K562 (cell line): ENCODE measurements at regions not wholly inside any gene's neighbourhood (a gene's known extent, or its start where the extent isn't known, plus 50 kb on each side); places are given as distances from the start of the nearest gene placed in this dataset.

Source experiments
- BACH1 ChIP-seq: fragments of 200-800 bp; sonication (Bioruptor generic); IDR thresholded peaks from 2 replicates; pipeline ENCODE4 v1.6.1; 2016; ENCODE audit warnings: missing genetic modification characterization, missing compliant biosample characterization
- C11orf30 ChIP-seq: fragments of 450-650 bp; IDR thresholded peaks from 2 replicates; pipeline ENCODE4 v1.6.1; 2016; ENCODE audit warnings: low read depth, mild to moderate bottlenecking
- DMBX1 ChIP-seq: fragments of 250-450 bp; sonication (Bioruptor Pico); IDR thresholded peaks from 2 replicates; pipeline ENCODE4 v1.8.0; 2022; ENCODE audit warnings: inconsistent platforms, mild to moderate bottlenecking, moderate library complexity, borderline replicate concordance
- DPF2 ChIP-seq: fragments of 450-650 bp; IDR thresholded peaks from 2 replicates; pipeline ENCODE4 v1.6.1; 2016
- ETV5 ChIP-seq: sonication (generic); formaldehyde crosslinking; IDR thresholded peaks from 2 replicates; pipeline ENCODE4 v1.4.0; 2020; ENCODE audit warnings: low read depth, mild to moderate bottlenecking, missing genetic modification reagents
- HIVEP1 ChIP-seq: fragments of 250-450 bp; sonication (Bioruptor Pico); IDR thresholded peaks from 2 replicates; pipeline ENCODE4 v1.4.0; 2020; ENCODE audit warnings: mild to moderate bottlenecking
- ID3 ChIP-seq, 2 experiments: fragments of 250-450 bp in 1 of 2; fragments of 450-650 bp in 1 of 2; sonication (Bioruptor Pico) in 1 of 2; IDR thresholded peaks; 2 replicates each; pipeline versions ENCODE4 v1.6.1 to v1.8.0; 2016 to 2021; ENCODE audit warnings: mild to moderate bottlenecking in 2 of 2, moderate library complexity in 2 of 2, missing compliant biosample characterization in 1 of 2, missing genetic modification characterization in 1 of 2
- JUND ChIP-seq, 2 experiments: IDR thresholded peaks; 2 replicates in 1 of 2; 3 replicates in 1 of 2; pipeline ENCODE4 v1.6.1; 2011; ENCODE audit warnings: borderline replicate concordance in 2 of 2, low read depth in 2 of 2, low read length in 2 of 2, improper control_type of control experiment in 1 of 2, missing biosample characterization in 1 of 2, missing genetic modification characterization in 1 of 2, missing genetic modification reagents in 1 of 2
- KLF6 ChIP-seq: fragments of 250-450 bp; sonication (Bioruptor Pico); IDR thresholded peaks from 2 replicates; pipeline ENCODE4 v1.4.0; 2020; ENCODE audit warnings: mild to moderate bottlenecking, moderate library complexity, borderline replicate concordance
- NFXL1 ChIP-seq: fragments of 450-650 bp; formaldehyde crosslinking; IDR thresholded peaks from 2 replicates; pipeline ENCODE4 v1.4.0; 2021; ENCODE audit warnings: mild to moderate bottlenecking
- POLR2B ChIP-seq: fragments of 450-650 bp; IDR thresholded peaks from 2 replicates; pipeline ENCODE4 v1.6.1; 2018; ENCODE audit warnings: low read depth; ENCODE audit not compliant: partially characterized antibody
- POLR2G ChIP-seq: fragments of 200-400 bp; formaldehyde crosslinking; IDR thresholded peaks from 2 replicates; pipeline ENCODE4 v1.6.1; 2017; ENCODE audit warnings: low read depth, mild to moderate bottlenecking, antibody characterized with exemption, low read length, moderate library complexity
- PTBP1 ChIP-seq: fragments of 200-400 bp; formaldehyde crosslinking; IDR thresholded peaks from 2 replicates; pipeline ENCODE4 v1.6.1; 2017; ENCODE audit warnings: low read depth, low read length
- RBM15 ChIP-seq: fragments of 200-400 bp; formaldehyde crosslinking; IDR thresholded peaks from 2 replicates; pipeline ENCODE4 v1.6.1; 2018; ENCODE audit warnings: mild to moderate bottlenecking, low read length, moderate library complexity; ENCODE audit not compliant: insufficient read depth
- RBM34 ChIP-seq: fragments of 200-400 bp; formaldehyde crosslinking; IDR thresholded peaks from 2 replicates; pipeline ENCODE4 v1.6.1; 2018; ENCODE audit warnings: low read length, borderline replicate concordance; ENCODE audit not compliant: insufficient read depth
- VEZF1 ChIP-seq: fragments of 200-800 bp; sonication (Bioruptor generic); IDR thresholded peaks from 2 replicates; pipeline ENCODE4 v1.6.1; 2017; ENCODE audit warnings: missing genetic modification characterization, missing compliant biosample characterization
- ZBTB9 ChIP-seq: fragments of 450-650 bp; formaldehyde crosslinking; IDR thresholded peaks from 2 replicates; pipeline ENCODE4 v1.4.0; 2020; ENCODE audit warnings: mild to moderate bottlenecking, moderate library complexity
- ZFP1 ChIP-seq: fragments of 450-650 bp; formaldehyde crosslinking; IDR thresholded peaks from 2 replicates; pipeline ENCODE4 v1.4.0; 2020; ENCODE audit warnings: mild to moderate bottlenecking, mixed read lengths
- ZKSCAN8 ChIP-seq: fragments of 200-800 bp; sonication (Bioruptor generic); IDR thresholded peaks from 2 replicates; pipeline ENCODE4 v1.6.1; 2016; ENCODE audit warnings: missing genetic modification characterization, missing compliant biosample characterization
- ZNF41 ChIP-seq: fragments of 250-450 bp; sonication (Bioruptor Pico); conservative IDR thresholded peaks from 2 replicates; pipeline ENCODE4 v1.4.0; 2020; ENCODE audit warnings: mild to moderate bottlenecking
- ZNF639 ChIP-seq, 2 experiments: fragments of 200-800 bp in 1 of 2; sonication (Bioruptor generic) in 1 of 2; sonication (generic) in 1 of 2; formaldehyde crosslinking in 1 of 2; IDR thresholded peaks in 1 of 2; conservative IDR thresholded peaks in 1 of 2; 2 replicates each; pipeline versions ENCODE4 v1.5.0 to v1.6.1; 2016 to 2020; ENCODE audit warnings: missing compliant biosample characterization in 1 of 2, missing genetic modification characterization in 1 of 2, missing genetic modification reagents in 1 of 2
- ZNF766 ChIP-seq: fragments of 200-800 bp; sonication (Bioruptor generic); conservative IDR thresholded peaks from 2 replicates; pipeline ENCODE4 v1.6.1; 2016; ENCODE audit warnings: missing genetic modification characterization, missing compliant biosample characterization

- peak; percentile 81 for TF ChIP-seq KLF6 (CRISPR knock-in tag)
- TF ChIP-seq ZNF639 (CRISPR knock-in tag; conservative IDR thresholded peaks at IDR 0.05 in 1 of 2, IDR thresholded peaks at IDR 0.05 in 1 of 2), result peak in 1 of 2 experiments; percentile 69; a peak in 2 of 4 replicates
- peak; percentile 65; the same call in 1 of the 2 replicates for TF ChIP-seq NFXL1
- TF ChIP-seq RBM34, result no peak
- no peak for TF ChIP-seq POLR2B
- peak; percentile 55; the same call in 1 of the 2 replicates for TF ChIP-seq BACH1 (tag)
- TF ChIP-seq RBM15, result no peak
- TF ChIP-seq DMBX1 (CRISPR knock-in tag), result peak; percentile 87
- TF ChIP-seq PTBP1, result no peak
- TF ChIP-seq ZKSCAN8, result peak; percentile 68; the same call in 1 of the 2 replicates
- TF ChIP-seq ZBTB9 (CRISPR knock-in tag), result 0 out of 2 replicates have a peak, but pooled peaks have one; percentile 24
- peak; percentile 64 for TF ChIP-seq DPF2
- TF ChIP-seq ID3 (CRISPR knock-in tag; IDR thresholded peaks at IDR 0.05), result no peak
- TF ChIP-seq ID3 (tag; IDR thresholded peaks at IDR 0.05), result peak; percentile 66; the same call in 1 of the 2 replicates
- no peak for TF ChIP-seq JUND (IDR thresholded peaks at IDR 0.05; ENCODE audit: borderline replicate concordance, low read depth, low read length)
- peak; percentile 37; the same call in 1 of the 3 replicates for TF ChIP-seq JUND (tag; IDR thresholded peaks at IDR 0.05; ENCODE audit: borderline replicate concordance, low read depth, low read length)
- 0 out of 2 replicates have a peak, but pooled peaks have one; percentile 8 for TF ChIP-seq ZFP1 (CRISPR knock-in tag)
- TF ChIP-seq ETV5 (CRISPR knock-in tag), result no peak
- peak; percentile 68; the same call in 1 of the 2 replicates for TF ChIP-seq ZNF41 (CRISPR knock-in tag)
- TF ChIP-seq HIVEP1, result peak; percentile 55; the same call in 1 of the 2 replicates
- no peak for TF ChIP-seq C11orf30
- no peak for TF ChIP-seq POLR2G
- peak; percentile 33; the same call in 1 of the 2 replicates for TF ChIP-seq VEZF1 (CRISPR knock-in tag)
- TF ChIP-seq ZNF766 (CRISPR knock-in tag), result peak; percentile 67; the same call in 1 of the 2 replicates
These were observed 213.7 kb upstream of the HES1 start (continued) for GRCh38 chr3:193922034-193922774.
